ENCODE measurements at regions not wholly inside any gene's neighbourhood (a gene's known extent, or its start where the extent isn't known, plus 50 kb on each side); places are given as distances from the start of the nearest gene placed in this dataset.

DNA sequence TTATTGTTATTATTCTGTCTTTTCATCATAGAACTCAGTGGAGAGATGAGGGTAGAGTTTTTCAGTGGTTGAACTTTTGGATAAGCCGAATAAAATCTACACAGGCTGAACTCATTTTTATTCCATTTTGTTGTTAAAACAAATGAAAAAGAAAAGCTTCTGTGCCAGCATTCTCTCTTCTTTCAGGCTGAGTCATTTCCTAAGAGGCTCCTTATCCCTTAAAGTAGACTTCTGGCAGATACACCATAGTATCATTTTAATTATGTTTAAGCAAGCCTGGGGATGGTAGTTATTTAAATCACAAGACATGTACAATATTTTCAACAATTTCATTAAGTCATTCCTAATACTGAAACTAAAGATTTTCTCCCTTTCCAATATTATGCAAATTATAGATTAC is 1364.0 kb upstream of the NRXN1 start:
- no peak for DNase-seq
- H3K4me1 Mint-ChIP-seq (ENCODE audit: low read depth) = peaks cover 39% of the 10 kb centered on the region
- no peak overlapping the region for H3K27ac Mint-ChIP-seq

GRCh38 chr2:52391621-52392020 is 1359.7 kb upstream of the NRXN1 start:
- Mint-ChIP-seq H3K27ac (no peak overlapping the region), H3K36me3 (ENCODE audit: low read depth) (no peaks in the 10 kb centered on the region), H3K27me3 (ENCODE audit: insufficient read depth) (no peaks in the 10 kb centered on the region; the same call in 1 of the 2 replicates), H3K9me3 (no peaks in the 10 kb centered on the region), H3K4me1 (ENCODE audit: low read depth) (peaks cover 30% of the 10 kb centered on the region), H3K4me3 (no peak overlapping the region)
- no peak for DNase-seq
- TF ChIP-seq, protein P1, sequence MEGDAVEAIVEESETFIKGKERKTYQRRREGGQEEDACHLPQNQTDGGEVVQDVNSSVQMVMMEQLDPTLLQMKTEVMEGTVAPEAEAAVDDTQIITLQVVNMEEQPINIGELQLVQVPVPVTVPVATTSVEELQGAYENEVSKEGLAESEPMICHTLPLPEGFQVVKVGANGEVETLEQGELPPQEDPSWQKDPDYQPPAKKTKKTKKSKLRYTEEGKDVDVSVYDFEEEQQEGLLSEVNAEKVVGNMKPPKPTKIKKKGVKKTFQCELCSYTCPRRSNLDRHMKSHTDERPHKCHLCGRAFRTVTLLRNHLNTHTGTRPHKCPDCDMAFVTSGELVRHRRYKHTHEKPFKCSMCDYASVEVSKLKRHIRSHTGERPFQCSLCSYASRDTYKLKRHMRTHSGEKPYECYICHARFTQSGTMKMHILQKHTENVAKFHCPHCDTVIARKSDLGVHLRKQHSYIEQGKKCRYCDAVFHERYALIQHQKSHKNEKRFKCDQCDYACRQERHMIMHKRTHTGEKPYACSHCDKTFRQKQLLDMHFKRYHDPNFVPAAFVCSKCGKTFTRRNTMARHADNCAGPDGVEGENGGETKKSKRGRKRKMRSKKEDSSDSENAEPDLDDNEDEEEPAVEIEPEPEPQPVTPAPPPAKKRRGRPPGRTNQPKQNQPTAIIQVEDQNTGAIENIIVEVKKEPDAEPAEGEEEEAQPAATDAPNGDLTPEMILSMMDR (IDR thresholded peaks at IDR 0.05) = no peak

More for the DNA sequence above, 1364.0 kb upstream of the NRXN1 start:
- Mint-ChIP-seq H3K36me3 (ENCODE audit: low read depth) (no peaks in the 10 kb centered on the region), H3K9me3 (peaks cover 7% of the 10 kb centered on the region), H3K4me3 (no peak overlapping the region; the same call in 1 of the 2 replicates), H3K27me3 (ENCODE audit: insufficient read depth) (no peaks in the 10 kb centered on the region; the same call in 1 of the 2 replicates)
- TF ChIP-seq, protein P1 (IDR thresholded peaks at IDR 0.05) = no peak

- Mint-ChIP-seq H3K4me3 (no peak overlapping the region; the same call in 1 of the 2 replicates), H3K27me3 (ENCODE audit: insufficient read depth) (no peaks in the 10 kb centered on the region; the same call in 1 of the 2 replicates), H3K4me1 (ENCODE audit: low read depth) (peaks cover 20% of the 10 kb centered on the region), H3K27ac (peak overlapping the region; percentile 19; the same call in 1 of the 2 replicates), H3K36me3 (ENCODE audit: low read depth) (no peaks in the 10 kb centered on the region), H3K9me3 (no peaks in the 10 kb centered on the region)
- TF ChIP-seq, protein P1 (IDR thresholded peaks at IDR 0.05) = no peak
- DNase-seq = no peak
Measured at GRCh38 chr2:52390651-52391050, 1358.7 kb upstream of the NRXN1 start.

- Mint-ChIP-seq H3K27ac (no peak overlapping the region), H3K9me3 (no peaks in the 10 kb centered on the region), H3K4me1 (ENCODE audit: low read depth) (peaks cover 18% of the 10 kb centered on the region), H3K4me3 (no peak overlapping the region), H3K36me3 (ENCODE audit: low read depth) (no peaks in the 10 kb centered on the region), H3K27me3 (ENCODE audit: insufficient read depth) (no peaks in the 10 kb centered on the region; the same call in 1 of the 2 replicates)
- TF ChIP-seq, protein P1 (IDR thresholded peaks at IDR 0.05) = no peak
- DNase-seq = no peak
Measured at GRCh38 chr2:52387937-52388590, 1356.1 kb upstream of the NRXN1 start.

DNA sequence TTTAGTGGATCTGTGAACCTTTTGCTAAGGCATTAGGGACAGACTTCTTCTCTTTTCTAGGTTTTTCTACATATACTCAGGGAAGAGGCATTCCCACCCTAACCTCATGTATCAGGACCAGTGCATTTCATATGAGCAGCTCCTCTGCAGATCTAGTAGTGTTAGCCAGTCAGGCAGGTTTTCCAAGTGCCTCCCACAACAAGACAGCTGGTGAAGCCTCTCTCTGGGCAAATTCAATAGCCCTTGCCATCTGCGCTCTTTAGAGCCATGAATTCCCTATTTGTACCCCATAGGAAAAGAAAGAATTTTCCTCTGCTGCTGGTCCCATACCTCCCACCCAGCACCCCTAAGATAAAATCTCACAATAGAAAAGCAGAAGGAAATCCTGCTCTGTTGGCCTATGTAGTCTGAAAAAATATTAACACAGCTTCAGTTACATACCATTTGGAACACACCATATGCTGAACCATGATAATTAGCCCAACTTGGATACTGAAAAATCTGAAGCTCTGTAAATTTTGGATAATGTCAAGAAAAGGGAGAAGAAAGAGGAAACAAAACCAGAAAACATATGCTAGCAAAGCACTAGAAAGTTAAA is 1354.6 kb upstream of the NRXN1 start:
- H3K4me3 Mint-ChIP-seq = no peak overlapping the region
- no peak overlapping the region for H3K27ac Mint-ChIP-seq
- TF ChIP-seq, protein P1 (IDR thresholded peaks at IDR 0.05) = no peak
- no peak for DNase-seq
- H3K9me3 Mint-ChIP-seq = no peaks in the 10 kb centered on the region
- H3K27me3 Mint-ChIP-seq (ENCODE audit: insufficient read depth) = no peaks in the 10 kb centered on the region; the same call in 1 of the 2 replicates
- no peaks in the 10 kb centered on the region for H3K36me3 Mint-ChIP-seq (ENCODE audit: low read depth)
- H3K4me1 Mint-ChIP-seq (ENCODE audit: low read depth) = peaks cover 14% of the 10 kb centered on the region

Data from HFFc6 (cell line).